HG03442 (cell line): ENCODE measurements at regions not wholly inside any gene's neighbourhood (a gene's known extent, or its start where the extent isn't known, plus 50 kb on each side); places are given as distances from the start of the nearest gene placed in this dataset.

ENCODE experiments used
- ATAC-seq: cut with Tn5 transposase; IDR thresholded peaks from one replicate; pipeline ENCODE4 v1.9.1; 2021; ENCODE audit warnings: mild to moderate bottlenecking, moderate library complexity; ENCODE audit not compliant: unreplicated experiment

DNA sequence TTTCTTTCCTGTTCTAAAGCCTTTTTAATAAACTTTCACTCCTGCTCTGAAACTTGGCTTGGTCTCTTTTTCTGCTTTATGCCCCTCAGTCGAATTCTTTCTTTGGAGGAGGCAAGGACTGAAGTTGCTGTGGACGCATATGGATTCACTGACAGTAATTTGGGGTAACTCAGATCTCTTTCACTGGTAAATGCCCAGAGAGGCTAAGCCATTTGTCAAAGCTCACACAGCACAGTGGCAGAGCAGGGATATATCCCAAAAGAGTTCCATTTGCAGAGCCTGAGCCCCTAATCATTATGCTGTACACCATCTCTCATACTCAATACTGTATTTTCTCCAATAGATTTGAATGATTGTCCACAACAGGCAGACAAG, 72.3 kb upstream of the GALNT15 start:
- no peak for ATAC-seq

DNA sequence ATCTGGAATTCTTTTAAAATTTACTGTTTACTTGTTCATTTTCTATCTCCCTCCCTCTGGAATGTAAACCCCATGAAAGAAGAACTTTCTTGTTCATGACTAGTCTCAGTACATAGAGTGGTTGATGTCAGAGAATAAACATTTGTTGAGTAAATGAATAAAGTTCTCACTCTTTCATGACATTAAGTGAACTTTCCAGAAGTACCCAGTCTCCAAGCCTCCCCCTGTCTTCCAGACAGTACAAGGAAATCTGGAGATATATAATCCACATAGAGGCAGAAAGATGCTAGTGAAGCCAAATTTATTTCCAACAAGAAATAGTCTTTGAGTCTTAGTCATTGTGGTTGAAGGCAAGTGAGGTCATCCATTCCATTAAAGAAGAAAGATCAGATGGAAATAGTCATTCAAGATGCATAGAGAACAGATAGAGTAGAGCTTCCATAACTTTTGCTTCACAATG, 71.5 kb upstream of the GALNT15 start:
- no peak for ATAC-seq

DNA sequence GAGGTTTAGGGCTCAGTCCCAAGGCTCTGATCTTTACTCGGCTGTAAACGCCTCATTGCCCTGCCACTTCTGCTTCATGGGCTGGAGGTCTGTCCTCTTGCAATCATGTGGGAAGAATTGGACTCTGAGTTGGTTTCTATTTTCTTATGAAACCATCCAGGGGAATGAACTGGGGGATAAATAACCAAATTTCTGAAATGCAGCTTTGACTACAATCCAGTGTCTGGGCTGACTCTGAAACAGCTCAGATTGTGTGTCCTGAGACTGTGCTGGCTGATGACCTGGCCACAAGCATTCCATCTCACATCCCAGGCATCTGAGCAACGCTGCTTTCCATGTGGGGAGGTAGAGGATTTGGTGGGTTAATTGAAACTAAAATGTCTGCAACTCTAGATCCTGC, 71.0 kb upstream of the GALNT15 start:
- ATAC-seq, result no peak

DNA sequence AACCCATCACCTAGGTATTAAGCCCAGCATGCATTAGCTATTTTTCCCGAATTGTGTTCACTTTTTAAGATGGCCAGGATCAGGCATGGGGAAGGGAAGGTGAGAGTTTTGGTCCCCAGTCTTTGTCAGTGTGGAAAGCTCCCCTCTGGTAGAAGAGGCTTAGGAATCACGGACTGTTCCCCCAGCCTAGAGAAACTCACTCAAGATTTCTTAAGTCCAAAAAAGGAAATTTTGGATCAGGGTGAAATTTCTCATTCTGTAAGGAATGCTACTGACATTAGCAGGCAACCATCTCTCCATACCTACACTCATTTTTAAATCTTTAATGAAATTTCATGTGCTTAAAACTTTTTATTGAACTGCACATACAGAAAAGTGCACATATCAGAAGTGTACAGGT, 70.3 kb upstream of the GALNT15 start:
- ATAC-seq, result no peak

DNA sequence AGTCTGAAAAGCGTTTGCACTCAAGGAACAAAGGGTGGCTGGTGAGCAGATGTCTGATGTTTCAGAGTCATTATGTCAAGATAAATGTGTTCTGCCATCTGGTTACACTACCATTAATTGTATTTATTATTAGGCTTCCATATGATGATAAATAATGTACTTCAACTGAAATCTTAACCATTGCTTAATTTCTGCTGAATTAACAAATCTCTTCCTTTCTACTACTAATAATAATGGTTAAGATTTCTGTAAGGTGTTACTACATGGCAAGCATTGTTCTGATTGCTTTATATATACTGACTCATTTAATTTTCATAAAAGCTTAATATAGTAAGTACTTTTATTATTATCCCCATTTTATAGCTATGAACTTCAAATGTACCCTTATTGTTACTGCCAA, 68.4 kb upstream of the GALNT15 start:
- ATAC-seq, result no peak

DNA sequence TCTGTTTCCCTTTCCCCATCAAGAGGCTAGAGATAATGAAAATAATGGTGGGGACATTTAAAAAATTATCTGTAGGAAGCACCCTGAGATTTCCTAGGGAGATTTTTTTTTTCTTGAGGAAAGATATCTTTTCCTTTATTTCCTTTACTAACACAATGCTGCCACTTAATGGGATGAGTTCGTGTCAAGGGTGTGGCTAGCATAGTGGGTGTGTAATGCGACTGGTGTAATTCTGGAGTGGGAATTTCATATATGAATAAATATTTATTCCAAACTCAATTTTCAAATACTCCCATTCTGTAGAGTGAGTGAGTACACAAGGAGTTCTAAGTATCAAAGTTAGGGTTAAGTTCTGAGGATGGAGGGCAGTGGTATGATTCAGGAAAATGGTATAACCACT, 66.1 kb upstream of the GALNT15 start:
- ATAC-seq, result no peak

DNA sequence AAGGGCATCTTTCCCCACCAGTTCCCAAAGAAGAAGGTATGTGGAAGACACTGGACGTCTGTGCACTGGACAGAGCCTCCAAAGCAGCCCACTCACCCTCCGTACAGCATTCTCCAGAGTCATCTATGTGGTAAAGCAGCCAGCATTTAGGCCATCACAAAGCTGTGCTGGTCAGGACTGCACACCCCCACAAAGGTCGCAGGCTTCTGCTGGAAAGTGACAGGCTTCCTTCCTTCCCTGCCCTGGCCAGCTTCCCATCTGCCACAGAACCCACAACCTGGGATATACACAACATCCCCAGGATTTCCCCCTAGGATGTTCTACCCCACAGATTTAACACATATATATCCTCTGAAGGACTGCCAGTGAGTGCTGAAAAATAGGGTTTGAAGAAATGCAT, 64.6 kb upstream of the GALNT15 start:
- no peak for ATAC-seq

DNA sequence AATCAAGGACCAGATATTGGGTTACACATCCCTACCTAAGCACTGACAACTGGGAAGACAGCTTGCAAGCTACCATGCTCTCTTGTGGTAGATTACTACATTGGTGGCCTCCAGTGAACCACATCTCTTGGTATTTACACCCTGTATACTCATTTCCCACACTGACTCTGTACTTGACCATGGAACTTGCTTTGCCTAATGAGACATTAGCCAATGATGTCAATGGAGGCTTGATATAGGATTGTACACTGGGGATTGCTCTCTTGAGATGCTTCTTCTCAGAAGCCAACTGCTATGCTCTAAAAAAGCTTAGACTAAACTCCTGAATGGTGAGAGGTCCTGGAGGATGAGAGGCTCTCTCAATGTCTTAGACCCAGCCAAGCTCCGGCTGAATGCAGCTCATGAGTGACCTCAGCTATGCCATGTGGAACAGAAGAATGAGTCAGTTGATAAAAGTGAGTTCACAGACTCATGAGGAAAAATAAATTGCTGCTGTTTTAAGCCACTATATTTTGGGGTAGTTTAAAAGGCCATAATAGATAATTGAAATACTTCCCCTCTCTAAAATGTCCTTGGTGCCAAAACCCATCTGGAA, 61.5 kb upstream of the GALNT15 start:
- ATAC-seq, result no peak

DNA sequence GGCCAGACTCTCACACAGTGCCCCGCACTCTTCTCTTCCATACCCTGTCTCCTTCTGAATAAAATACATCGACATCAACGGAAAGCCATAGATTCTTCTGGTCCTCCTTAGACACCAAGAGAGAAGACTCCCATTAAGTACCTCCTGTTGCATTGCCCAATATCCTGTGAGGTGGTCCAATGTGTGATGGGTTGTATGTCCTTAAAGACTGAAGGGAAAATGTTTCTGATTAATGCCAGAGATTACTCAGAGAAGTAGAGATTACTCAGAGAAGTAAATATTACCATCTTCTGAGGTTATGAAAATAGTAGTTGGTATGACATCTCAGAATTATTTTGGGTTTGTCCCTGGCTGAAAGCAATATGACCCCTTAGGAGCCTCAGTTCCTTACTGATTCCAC, 60.8 kb upstream of the GALNT15 start:
- ATAC-seq, result no peak

DNA sequence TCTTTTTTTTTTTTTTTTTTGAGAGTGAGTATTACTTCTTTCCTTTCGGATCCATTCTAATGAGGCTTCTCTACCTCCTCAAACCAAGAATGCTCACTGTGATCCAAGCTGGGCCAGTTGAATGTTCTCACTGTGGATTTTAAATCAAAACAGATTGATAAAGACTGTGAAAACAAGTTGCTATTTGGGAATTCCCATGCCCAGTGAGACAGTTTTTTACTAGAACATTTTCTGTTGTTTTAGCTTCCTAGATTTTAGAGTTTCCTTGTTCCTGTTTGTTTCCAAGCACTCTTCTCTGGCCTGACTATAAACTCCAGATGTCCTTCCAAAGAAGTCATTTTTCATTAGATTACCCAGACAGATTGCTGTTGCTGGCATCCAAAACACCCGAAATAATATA, 60.1 kb upstream of the GALNT15 start:
- ATAC-seq, result no peak

DNA sequence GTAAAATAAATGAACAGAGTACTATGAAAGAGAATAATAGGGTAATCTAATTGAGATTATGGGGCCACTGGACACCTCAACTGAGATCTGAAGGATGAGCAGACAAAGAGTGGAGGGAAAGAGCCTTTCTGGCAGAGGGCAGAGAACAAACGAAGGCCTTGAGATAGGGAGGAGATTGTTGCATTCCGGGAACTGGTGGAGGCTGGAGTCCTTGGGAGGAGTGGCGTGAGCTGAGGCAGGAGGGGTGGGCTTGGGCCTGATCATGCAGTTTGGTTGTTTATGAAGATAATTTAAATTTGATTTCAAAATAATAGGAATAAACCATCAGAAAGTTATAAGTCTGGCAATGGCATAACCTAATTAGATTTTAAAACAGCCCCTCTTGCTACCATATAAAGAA, 59.5 kb upstream of the GALNT15 start:
- ATAC-seq, result no peak

DNA sequence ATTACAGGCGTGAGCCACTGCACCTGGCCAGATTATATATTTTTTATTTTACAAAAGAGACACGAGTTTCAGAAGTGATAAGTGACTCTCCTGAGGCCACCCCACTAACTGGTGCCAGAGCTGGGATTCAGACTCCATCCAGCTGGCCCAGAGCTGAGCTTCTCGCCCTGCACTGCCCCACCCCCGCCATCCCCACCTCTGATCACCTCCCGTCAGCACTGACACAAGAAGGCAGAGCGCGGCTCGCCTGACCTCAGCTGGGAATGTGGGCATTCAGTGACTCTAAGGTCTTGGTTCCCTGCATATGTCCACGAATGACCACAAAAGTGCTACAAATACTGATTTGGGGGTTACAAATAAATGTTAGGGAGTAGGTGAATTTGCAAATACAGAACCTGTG, 56.1 kb upstream of the GALNT15 start:
- no peak for ATAC-seq

DNA sequence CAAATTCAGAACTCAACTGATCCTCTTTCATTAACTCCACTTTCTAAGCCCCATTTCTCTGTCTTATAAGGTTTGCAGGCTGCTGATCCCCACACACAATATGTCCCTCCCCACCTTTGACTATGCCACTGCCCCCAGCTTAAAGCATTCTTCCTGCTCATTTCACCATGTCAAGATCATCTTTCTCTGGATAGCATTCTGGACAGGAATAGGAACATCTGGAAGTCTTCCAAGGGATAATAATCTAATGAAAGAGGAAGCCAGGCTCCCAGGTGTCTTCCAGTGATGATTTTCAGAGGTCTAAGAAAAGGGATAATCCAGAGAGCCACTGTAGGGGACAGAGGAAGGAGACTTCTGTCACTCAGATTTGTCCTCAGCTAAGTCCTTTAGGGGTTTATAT, 54.6 kb upstream of the GALNT15 start:
- ATAC-seq, result no peak

DNA sequence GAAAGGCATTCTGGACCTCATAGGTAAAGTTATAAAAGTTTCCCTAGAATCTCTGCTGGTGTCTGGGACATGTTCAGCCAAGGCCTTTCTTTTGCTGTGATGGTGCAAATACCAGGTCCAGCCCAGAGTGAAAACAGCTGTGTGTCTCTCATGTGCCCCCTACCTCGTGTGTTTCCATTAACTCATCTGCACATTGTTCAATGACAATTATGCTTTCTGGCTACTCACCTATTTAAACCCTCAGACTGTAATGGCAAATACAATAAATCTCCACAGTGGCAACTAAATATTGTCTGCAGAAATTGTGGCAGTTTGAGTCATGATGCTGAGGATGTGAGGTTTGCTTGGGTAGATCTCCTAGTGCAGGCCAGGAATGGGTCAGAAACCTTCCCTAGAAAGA, 53.1 kb upstream of the GALNT15 start:
- no peak for ATAC-seq

DNA sequence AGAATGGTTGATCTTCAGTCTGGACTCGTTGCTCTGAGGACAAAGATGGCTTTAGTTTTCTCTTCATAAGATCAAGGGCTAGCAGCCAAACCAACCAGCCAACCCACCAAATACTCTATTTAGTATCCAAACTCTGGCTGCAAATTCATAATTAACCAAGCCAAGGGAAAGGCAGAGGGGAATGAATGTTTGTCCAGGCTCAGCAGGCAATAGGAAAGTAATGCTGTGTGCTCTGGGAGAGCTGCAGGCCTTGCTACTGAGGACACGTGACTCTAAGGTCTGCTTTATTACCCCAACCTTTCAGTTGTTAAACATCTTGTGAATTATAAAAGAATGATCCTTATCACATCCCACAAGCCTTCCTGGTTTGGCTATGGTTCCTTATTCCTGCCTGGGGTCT, 52.3 kb upstream of the GALNT15 start:
- no peak for ATAC-seq

DNA sequence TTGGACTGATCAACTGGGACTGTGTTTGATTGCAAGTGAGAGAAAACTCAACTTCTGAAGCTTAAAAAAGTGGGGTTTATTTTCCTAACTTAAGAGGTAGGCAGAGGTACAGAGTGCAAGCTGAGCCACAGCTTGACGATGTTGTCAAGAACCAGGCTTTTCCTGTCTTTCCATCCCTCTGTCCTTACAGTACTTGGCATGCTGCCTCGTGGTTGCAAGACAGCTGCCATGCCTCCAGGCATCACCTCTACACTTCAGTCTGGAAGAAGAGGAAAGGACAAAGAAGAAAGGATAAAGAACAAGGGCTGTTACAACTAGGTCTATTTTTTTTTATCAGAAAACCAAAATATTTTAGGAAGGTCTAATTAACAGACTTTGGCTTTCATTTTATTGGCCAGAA, 51.8 kb upstream of the GALNT15 start:
- ATAC-seq, result no peak

DNA sequence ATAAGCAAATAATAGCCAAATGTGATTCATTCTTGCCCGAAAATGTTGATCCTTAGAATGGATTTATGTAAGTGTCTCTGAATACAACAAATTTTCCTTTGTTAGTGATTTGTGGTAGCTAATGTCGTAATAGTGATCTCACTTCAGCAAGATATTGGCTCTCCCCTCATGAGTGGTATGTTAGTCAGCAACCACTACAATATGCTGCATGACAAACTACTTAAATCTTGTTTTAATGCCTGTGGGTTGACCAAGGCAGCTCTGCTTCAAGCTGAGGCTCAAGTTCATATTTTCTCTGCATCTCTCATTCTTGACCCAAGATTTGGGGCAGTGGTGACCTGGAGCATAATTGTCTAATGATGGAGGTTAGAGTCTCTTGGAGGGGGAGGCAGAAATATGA, 49.8 kb upstream of the GALNT15 start:
- ATAC-seq, result no peak
